ENCODE measurements at regions not wholly inside any gene's neighbourhood (a gene's known extent, or its start where the extent isn't known, plus 50 kb on each side); places are given as distances from the start of the nearest gene placed in this dataset.
A peak's percentile ranks its signal among the peaks of the same experiment; 100 is the strongest.

DNA sequence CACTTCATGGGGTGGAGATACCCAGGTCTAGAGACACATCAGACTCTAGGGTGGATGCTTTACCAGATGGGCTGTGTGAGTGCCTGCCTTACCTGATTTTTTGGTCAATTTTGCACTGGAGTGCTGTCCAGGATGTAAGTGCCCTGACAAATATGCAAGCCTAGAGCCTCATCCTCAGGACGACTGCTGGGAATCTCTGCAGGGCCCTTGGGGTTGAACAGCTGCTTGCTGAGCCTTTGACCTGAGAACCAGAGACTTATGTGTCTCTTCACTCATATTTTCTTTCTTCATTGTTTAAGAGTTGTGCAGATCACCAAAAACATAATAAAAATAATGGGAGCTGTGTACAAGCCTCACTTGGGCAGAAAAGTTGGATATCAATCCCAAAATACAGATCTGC is 551.5 kb upstream of the ATP2B1 start:
- no peak for DNase-seq (ENCODE audit: low read depth)
- TF ChIP-seq, protein P1, sequence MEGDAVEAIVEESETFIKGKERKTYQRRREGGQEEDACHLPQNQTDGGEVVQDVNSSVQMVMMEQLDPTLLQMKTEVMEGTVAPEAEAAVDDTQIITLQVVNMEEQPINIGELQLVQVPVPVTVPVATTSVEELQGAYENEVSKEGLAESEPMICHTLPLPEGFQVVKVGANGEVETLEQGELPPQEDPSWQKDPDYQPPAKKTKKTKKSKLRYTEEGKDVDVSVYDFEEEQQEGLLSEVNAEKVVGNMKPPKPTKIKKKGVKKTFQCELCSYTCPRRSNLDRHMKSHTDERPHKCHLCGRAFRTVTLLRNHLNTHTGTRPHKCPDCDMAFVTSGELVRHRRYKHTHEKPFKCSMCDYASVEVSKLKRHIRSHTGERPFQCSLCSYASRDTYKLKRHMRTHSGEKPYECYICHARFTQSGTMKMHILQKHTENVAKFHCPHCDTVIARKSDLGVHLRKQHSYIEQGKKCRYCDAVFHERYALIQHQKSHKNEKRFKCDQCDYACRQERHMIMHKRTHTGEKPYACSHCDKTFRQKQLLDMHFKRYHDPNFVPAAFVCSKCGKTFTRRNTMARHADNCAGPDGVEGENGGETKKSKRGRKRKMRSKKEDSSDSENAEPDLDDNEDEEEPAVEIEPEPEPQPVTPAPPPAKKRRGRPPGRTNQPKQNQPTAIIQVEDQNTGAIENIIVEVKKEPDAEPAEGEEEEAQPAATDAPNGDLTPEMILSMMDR (IDR thresholded peaks at IDR 0.05; ENCODE audit: insufficient read depth, low read depth, low read length, missing control alignments) = no peak

DNA sequence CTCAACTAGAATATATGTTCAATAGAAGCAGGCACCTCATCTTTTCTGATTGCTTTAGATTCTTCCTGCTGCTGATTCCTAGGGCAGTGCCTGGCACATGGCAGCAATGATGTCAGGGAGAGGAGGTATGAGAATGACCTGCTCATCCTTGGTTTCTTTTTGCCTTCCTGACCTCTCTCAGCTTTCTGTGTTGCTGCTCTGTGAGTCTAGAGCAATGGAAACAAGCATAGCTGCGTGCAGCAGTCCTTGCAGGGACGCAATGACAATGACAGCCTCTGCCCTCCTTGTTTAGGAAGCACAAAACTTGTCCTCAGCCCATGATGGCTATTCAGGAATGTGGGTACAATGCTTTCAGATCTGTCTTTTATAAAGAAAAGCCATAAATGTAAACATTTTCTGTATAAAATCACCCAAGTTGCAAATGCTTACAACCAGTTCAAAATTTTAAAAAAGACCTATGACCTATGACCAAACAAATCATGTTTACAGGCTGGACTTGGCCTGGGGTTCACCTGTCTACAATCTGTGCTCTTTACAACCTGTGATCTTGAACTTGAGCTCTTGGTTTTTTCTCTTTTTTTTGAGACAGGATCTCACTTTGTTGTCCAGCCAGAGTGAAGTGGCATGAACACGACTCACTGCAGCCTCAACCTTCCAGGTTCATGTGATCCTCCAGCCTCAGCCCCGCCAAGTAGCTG is 549.4 kb upstream of the ATP2B1 start:
- DNase-seq (ENCODE audit: low read depth) = no peak
- TF ChIP-seq, protein P1 (IDR thresholded peaks at IDR 0.05; ENCODE audit: insufficient read depth, low read depth, low read length, missing control alignments) = no peak
- H3K4me3 ChIP-seq (ENCODE audit: low read length) = no peak overlapping the region

More for the DNA sequence above, 551.5 kb upstream of the ATP2B1 start:
- H3K4me3 ChIP-seq (ENCODE audit: low read length) = no peak overlapping the region

DNA sequence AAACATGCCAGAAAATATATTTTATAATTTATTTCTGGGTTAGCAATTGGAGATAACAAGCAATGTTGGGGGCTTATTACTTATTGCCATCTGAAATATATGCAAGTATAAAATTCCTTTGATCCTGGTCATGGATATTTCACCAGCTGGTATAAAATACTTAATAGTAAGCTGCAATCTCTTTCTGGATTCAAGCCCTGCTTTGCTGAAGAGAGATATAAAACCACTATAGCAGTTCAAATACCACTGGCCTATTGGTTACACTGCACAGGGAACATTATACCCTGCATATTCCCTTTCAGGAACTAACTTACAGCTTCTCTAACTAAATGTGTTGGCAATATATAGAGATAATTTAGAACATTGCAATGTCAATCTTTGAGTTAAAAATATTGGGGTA is 546.2 kb upstream of the ATP2B1 start:
- TF ChIP-seq, protein P1 (IDR thresholded peaks at IDR 0.05; ENCODE audit: insufficient read depth, low read depth, low read length, missing control alignments) = no peak
- H3K4me3 ChIP-seq (ENCODE audit: low read length) = no peak overlapping the region
- DNase-seq (ENCODE audit: low read depth) = no peak

DNA sequence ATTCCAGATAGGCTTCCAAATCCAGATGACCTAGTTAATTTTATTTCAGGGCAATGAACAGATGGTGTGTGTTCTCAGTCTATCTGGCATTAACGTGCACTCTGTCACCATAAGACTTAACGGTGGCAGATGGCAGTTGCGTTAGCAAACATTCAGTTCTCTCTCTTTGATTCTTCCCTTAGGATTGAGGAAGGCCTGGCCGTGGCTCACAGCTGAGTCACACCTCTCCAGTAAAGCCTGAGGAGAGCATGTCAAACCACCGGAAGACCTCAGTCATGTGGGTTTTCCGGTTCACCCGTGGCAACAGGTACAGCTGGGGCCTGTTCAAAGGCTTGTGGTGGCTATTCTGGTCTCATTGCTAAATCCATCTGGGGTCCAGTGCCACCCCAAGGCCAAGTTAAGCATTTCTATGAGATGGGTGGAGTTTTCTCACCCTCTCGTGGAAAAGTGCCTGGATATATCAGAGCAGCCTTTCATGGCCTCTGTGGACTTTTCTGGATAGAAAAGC is 545.1 kb upstream of the ATP2B1 start:
- peak; percentile 97 for DNase-seq (ENCODE audit: low read depth)

DNA sequence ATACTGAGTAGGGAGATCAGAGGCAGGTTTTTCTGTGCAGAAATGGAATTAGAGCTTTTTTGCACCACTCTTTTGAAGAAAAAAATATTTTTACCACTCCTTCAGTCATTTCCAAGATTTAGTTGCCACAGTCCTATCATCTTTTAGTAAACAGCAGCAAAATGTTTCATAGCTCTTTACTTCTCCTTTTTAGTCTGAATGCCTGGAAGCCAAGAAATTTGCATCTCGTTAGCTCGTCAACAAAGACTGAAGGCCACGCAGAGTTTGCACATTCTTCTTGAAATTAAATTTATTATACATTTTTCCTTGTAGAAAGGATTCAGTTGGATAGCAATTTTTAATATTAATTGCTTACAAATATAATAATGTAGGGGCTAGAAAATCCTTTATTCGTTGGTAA is 544.5 kb upstream of the ATP2B1 start:
- no peak overlapping the region for H3K4me3 ChIP-seq (ENCODE audit: low read length)
- TF ChIP-seq, protein P1 (IDR thresholded peaks at IDR 0.05; ENCODE audit: insufficient read depth, low read depth, low read length, missing control alignments) = no peak
- DNase-seq (ENCODE audit: low read depth) = no peak

More for the DNA sequence above, 545.1 kb upstream of the ATP2B1 start:
- TF ChIP-seq, protein P1 (IDR thresholded peaks at IDR 0.05; ENCODE audit: insufficient read depth, low read depth, low read length, missing control alignments) = no peak
- H3K4me3 ChIP-seq (ENCODE audit: low read length) = no peak overlapping the region

DNA sequence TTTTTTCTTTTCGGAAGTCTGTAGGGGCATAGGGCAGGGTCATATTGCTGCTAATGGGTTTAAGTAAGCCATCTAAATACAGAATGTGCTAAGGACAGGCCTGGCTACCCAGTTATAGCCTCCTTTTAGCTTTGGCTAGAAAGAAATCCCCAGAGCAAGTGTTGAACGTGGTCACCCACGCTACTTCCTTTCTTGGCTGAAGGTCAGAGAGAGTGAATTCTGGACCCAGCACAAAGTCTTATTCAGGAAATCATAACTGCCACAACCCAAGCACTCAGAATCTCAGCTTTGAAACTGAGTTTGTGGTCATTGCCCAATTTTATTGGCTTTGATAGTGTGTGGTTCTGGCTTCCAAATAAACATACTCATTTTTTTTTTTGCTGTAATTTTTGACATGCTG is 542.1 kb upstream of the ATP2B1 start:
- H3K4me3 ChIP-seq (ENCODE audit: low read length) = no peak overlapping the region
- TF ChIP-seq, protein P1 (IDR thresholded peaks at IDR 0.05; ENCODE audit: insufficient read depth, low read depth, low read length, missing control alignments) = no peak
- no peak for DNase-seq (ENCODE audit: low read depth)

DNA sequence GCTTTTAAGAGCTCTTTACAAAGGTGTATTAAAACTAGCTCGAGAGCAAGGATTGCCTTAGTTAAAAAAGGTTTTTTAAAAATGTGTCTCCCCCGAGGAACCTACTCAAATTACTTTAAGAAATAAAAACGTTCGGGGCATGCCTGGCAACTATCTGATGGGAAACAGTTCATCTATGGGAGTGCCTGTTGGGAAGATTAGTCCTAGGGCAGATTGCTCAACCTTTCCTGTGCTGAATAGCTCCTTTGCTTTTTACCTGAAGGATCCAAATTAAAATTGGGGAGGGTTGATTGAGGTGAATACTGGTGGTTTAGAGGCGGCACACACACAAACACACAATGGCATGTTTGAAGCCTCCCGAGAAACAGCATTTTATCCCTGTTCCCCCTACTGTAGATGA is 541.4 kb upstream of the ATP2B1 start:
- TF ChIP-seq, protein P1 (IDR thresholded peaks at IDR 0.05; ENCODE audit: insufficient read depth, low read depth, low read length, missing control alignments) = no peak
- no peak overlapping the region for H3K4me3 ChIP-seq (ENCODE audit: low read length)
- DNase-seq (ENCODE audit: low read depth) = peak; percentile 52
